ENCODE measurements at regions not wholly inside any gene's neighbourhood (a gene's known extent, or its start where the extent isn't known, plus 50 kb on each side); places are given as distances from the start of the nearest gene placed in this dataset.

GRCh38 chr15:72864681-72865080, 81.1 kb upstream of the ADPGK start:
- TF ChIP-seq CTCF (conservative IDR thresholded peaks at IDR 0.05; ENCODE audit: low read depth, low read length) = no peak
- no peak for TF ChIP-seq EZH2 (IDR thresholded peaks at IDR 0.05; ENCODE audit: borderline replicate concordance, low read depth, low read length, poor library complexity, severe bottlenecking)
